Astrocyte of the cerebellum (primary cell): ENCODE measurements at regions not wholly inside any gene's neighbourhood (a gene's known extent, or its start where the extent isn't known, plus 50 kb on each side); places are given as distances from the start of the nearest gene placed in this dataset.

ENCODE experiments used
- DNase-seq: peaks from one replicate; pipeline ENCODE4 v3.0.0-alpha.2; 2011; ENCODE audit warnings: low read depth
- H3K4me3 ChIP-seq: 2 replicates; pipeline ENCODE4 v1.5.1; 2011; ENCODE audit warnings: mild to moderate bottlenecking, low read depth, low read length, moderate library complexity
- in situ Hi-C: cut with HindIII; loops from 2 replicates; pipeline ENCODE4 v1.10.0; 2017; ENCODE audit warnings: low sequenced_read_pairs
- TF ChIP-seq, protein P1 (sequence below): IDR thresholded peaks from 2 replicates; pipeline ENCODE4 v1.5.1; 2012; ENCODE audit warnings: low read length, low read depth, moderate library complexity, mild to moderate bottlenecking; ENCODE audit errors: missing control alignments

DNA sequence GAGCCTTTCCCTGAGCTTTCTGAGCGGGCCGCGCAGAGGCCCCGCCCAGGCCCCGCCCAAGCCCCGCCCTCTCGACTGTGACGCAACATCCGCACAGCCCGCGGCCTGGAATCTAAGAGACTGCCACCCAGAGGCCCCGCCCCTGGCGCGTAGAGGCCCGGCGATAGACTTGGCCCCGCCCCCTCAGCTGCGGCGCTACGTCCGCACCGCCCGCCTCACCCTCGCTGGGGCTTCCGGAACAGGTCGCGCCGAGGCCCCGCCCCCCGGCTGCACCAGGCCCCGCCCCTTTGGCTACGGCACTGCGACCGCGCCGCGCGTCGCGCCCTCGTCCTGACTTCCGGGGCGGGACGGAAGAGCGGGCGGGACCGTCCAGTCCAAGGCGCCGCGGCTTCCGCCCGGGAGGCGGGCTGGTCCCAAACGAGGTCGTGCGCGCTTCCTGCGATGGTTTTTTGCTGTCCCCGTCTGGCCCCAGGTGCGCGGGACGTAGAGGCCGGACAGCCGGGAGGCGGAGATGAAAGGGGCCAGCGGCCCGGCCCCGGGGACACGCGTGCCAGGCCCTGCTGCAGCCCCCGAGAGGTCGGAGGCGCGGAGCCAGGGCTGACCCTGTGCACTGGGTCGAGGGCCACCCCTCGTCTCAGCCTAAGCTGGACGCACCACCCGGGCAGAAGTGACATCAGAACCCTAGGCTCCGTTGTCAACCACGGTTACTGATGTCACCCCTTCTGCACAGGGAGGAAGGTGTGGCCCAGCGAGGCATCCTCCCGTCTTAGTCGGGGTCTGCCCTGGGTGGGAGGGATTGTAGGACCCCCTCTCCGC, 59.0 kb upstream of the WNT7B start:
- peak overlapping the region; percentile 81 for H3K4me3 ChIP-seq
- peak; percentile 97 for DNase-seq
- in situ Hi-C loops, result no loop called here

DNA sequence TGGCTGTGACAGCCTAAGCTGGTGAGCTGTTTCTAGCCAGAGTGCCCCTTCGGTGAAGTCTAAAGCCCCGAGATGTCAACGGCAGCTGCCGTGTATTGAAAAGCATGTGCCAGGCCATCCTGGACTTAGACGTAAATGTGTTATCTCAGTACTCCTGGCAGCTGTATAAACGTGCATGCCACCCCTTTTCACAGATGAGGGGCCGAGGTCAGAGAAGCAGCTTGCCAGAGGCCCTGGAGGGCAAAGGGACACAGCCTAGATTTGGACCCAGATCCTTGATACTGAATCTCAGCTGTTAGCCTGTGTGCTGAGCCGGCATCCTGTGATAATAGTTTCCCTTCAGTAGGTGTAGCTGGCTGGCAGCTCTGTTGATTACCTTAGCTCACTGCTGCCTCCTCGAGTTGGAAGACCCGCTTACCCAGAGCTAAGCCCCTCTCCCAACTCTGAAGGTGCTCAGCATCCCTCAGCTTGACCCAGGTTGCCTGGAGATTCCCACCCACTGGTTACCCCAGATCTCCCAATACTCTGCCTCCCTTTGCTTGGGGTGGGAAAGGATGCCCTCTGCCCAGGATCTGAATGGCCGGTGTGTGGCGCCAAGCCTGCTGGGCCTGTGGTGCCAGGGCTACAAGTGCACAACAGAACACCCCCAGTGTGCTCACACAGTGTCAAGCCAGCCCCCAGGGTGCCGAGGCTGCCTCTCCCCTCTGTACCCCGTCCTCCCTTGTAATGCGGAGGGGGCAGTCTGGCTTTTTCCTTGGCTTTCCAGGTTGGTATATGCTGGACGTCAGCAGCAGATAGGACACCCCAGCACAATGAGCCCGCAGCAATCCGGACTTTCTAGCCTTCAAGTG, 59.8 kb upstream of the WNT7B start:
- H3K4me3 ChIP-seq, result peak overlapping the region; percentile 81
- TF ChIP-seq, protein P1, sequence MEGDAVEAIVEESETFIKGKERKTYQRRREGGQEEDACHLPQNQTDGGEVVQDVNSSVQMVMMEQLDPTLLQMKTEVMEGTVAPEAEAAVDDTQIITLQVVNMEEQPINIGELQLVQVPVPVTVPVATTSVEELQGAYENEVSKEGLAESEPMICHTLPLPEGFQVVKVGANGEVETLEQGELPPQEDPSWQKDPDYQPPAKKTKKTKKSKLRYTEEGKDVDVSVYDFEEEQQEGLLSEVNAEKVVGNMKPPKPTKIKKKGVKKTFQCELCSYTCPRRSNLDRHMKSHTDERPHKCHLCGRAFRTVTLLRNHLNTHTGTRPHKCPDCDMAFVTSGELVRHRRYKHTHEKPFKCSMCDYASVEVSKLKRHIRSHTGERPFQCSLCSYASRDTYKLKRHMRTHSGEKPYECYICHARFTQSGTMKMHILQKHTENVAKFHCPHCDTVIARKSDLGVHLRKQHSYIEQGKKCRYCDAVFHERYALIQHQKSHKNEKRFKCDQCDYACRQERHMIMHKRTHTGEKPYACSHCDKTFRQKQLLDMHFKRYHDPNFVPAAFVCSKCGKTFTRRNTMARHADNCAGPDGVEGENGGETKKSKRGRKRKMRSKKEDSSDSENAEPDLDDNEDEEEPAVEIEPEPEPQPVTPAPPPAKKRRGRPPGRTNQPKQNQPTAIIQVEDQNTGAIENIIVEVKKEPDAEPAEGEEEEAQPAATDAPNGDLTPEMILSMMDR, result peak; percentile 45
- DNase-seq, result no peak
- in situ Hi-C loops, result no loop called here

More for the DNA sequence above, 59.0 kb upstream of the WNT7B start:
- TF ChIP-seq, protein P1, result no peak

DNA sequence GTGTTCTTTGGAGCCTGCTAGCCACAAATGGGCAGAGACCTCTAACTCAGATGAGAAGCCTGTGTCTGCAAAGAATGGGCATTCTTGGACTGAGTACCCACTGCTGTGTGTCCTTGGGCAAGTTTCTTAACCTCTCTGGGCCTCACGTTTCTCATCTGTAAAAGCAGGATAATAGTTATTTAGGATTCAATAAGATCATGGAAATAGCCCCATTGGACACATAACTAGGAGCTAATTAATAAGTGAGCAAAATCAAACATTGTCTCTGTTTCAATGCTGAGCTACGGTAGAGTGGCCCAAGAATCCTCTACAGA, 61.2 kb upstream of the WNT7B start:
- no peak for DNase-seq
- TF ChIP-seq, protein P1, result no peak
- in situ Hi-C loops, result no loop called here
- no peak overlapping the region for H3K4me3 ChIP-seq

DNA sequence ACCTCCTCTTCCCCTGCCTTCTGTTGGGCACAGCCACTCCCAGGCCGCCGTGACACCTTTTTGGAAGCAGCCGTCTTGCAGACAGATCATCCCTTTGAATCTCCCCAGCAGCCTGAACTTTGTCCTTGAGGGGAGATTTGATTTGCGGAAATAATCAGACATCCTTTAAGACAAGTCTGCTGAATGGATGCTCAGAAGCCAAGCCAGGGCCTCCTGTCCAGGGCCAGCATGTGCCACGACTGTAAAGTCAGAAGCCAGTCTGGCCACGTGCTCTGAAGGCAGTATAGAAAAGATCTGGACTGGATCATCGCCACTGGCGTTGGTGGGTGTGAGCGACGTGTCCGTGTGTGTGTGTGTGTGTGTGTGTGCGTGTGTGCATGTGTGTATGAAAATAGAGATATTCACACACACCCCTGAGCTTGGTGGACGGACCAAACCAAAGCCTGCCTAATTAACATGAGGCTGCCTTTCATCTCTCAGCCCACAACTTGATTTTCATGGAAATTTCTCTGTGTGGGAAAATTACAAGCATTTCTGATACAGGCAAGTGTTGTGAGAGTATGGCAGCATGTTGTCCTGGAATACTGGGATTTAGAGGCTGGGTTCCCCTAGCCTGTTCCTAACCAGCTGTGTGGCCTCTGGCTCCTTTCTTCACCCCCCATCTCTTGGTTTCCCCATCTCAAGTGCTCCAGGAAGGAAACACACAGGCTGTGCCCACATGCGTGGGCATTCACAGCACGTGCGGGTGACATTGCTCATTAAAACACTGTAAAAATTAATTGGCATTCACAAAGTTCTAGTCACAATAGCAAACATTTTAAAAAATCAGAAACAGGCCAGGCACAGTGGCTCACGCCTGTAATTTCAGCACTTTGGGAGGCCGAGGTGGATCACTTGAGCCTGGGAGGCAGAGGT, 61.8 kb upstream of the WNT7B start:
- H3K4me3 ChIP-seq, result no peak overlapping the region
- TF ChIP-seq, protein P1, result no peak
- in situ Hi-C loops, result no loop called here
- no peak for DNase-seq

DNA sequence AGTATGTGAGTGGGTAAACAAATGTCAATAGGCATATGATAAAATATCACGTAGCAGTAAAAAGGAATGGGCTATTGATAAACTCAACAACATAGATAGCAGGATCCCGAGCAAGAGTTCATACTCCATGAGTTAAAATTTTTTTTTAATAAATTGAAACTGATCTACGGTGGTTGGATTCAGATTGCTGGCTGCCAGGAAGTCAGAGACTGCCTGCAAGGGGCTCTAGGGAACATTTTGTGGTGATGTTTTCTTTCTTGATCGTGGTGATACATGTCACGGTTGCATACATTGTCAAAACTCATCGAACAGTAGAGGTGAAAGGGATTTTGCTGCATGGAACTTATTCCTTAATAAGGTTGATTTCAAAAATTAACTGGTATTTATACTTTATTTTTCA, 62.6 kb upstream of the WNT7B start:
- H3K4me3 ChIP-seq, result no peak overlapping the region
- no peak for DNase-seq
- in situ Hi-C loops, result no loop called here
- TF ChIP-seq, protein P1, result no peak
